ENCODE measurements at regions not wholly inside any gene's neighbourhood (a gene's known extent, or its start where the extent isn't known, plus 50 kb on each side); places are given as distances from the start of the nearest gene placed in this dataset.

GRCh38 chr19:31166206-31166605 is 183.0 kb downstream of the TSHZ3 start:
- no peak overlapping the region for H3K4me3 ChIP-seq
- no peaks in the 10 kb centered on the region for H3K4me1 ChIP-seq (replicated peaks in 1 of 2)
- TF ChIP-seq, protein P1, sequence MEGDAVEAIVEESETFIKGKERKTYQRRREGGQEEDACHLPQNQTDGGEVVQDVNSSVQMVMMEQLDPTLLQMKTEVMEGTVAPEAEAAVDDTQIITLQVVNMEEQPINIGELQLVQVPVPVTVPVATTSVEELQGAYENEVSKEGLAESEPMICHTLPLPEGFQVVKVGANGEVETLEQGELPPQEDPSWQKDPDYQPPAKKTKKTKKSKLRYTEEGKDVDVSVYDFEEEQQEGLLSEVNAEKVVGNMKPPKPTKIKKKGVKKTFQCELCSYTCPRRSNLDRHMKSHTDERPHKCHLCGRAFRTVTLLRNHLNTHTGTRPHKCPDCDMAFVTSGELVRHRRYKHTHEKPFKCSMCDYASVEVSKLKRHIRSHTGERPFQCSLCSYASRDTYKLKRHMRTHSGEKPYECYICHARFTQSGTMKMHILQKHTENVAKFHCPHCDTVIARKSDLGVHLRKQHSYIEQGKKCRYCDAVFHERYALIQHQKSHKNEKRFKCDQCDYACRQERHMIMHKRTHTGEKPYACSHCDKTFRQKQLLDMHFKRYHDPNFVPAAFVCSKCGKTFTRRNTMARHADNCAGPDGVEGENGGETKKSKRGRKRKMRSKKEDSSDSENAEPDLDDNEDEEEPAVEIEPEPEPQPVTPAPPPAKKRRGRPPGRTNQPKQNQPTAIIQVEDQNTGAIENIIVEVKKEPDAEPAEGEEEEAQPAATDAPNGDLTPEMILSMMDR (IDR thresholded peaks at IDR 0.05) = no peak
- TF ChIP-seq POLR2A (IDR thresholded peaks at IDR 0.05) = no peak
- no peak overlapping the region for H3K27ac ChIP-seq
- H3K27me3 ChIP-seq = no peaks in the 10 kb centered on the region
- intact Hi-C loops (cut with DNase I) = no loop called here
- WGBS, 4 donors = 56 to 65% (median 62%) methylated on average over 2 of the region's 2 CpGs
- H3K9me3 ChIP-seq (replicated peaks in 1 of 3) = no peaks in the 10 kb centered on the region
- no peaks in the 10 kb centered on the region for H3K36me3 ChIP-seq (replicated peaks in 1 of 2)
- no peak for DNase-seq

GRCh38 chr19:31164791-31165251 is 184.4 kb downstream of the TSHZ3 start:
- WGBS, 4 donors = 35 to 39% (median 38%) methylated on average over 6 to 20 of the region's 20 CpGs
- intact Hi-C loops (cut with DNase I) = no loop called here
- no peaks in the 10 kb centered on the region for H3K4me1 ChIP-seq (replicated peaks in 1 of 2)
- H3K36me3 ChIP-seq (replicated peaks in 1 of 2) = no peaks in the 10 kb centered on the region
- no peak for TF ChIP-seq POLR2A (IDR thresholded peaks at IDR 0.05)
- TF ChIP-seq, protein P1 (IDR thresholded peaks at IDR 0.05) = no peak
- no peak for DNase-seq
- no peaks in the 10 kb centered on the region for H3K9me3 ChIP-seq (replicated peaks in 1 of 3)
- no peaks in the 10 kb centered on the region for H3K27me3 ChIP-seq
- no peak overlapping the region for H3K27ac ChIP-seq
- no peak overlapping the region for H3K4me3 ChIP-seq

DNA sequence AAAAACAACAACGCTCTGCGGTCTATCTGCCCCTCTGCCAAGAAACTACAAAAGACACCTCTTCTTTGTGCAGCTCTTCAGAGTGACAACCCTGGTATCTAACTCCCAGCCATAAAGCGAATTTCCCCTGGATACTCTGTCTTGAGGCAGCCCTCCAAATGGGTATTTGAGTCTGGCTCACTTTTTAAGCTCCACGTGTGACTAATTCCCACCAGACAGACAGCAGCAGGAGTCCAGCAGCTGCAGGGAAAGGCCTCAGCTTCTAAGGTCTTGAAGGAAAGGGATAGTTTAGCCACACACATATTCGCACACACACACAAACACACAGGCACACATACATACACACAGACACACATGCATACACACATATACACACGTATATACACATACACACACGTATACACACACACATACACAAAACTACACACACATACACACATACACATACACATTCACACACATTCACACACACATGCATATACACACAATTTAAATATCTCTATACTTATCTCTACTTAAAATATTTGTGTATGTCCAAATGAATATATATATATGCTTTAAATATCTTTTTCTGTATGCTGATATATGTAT is 188.8 kb downstream of the TSHZ3 start:
- DNase-seq = no peak
- Histone ChIP-seq H3K4me1 (replicated peaks in 1 of 2) (no peaks in the 10 kb centered on the region), H3K4me3 (no peak overlapping the region), H3K36me3 (replicated peaks in 1 of 2) (no peaks in the 10 kb centered on the region), H3K27me3 (no peaks in the 10 kb centered on the region), H3K9me3 (replicated peaks in 1 of 3) (no peaks in the 10 kb centered on the region), H3K27ac (no peak overlapping the region)
- intact Hi-C loops (cut with DNase I) = no loop called here
- WGBS, 4 donors = 75 to 83% (median 81%) methylated on average over 6 to 7 of the region's 7 CpGs
- TF ChIP-seq, protein P1 (IDR thresholded peaks at IDR 0.05) = no peak
- no peak for TF ChIP-seq POLR2A (IDR thresholded peaks at IDR 0.05)

DNA sequence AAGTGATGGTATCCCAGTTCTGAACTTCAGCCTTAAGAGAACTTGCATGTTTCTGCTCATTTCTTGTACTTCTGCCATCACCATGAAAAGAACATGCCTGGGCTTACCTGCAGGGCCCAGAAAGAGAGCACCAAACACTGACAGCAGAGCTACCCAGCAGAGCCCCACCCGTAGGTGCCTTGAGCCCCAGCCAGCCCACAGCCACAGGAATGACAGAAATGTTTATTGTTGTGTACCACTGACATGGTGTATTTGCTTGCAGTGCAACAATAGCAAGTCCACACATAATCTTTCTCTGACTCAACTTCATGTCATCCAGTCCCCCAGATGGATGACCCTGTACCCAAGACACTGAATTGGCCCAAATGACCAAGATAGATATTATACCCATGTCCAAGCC is 195.2 kb downstream of the TSHZ3 start:
- H3K36me3 ChIP-seq (replicated peaks in 1 of 2) = no peaks in the 10 kb centered on the region
- no peak overlapping the region for H3K27ac ChIP-seq
- intact Hi-C loops (cut with DNase I) = no loop called here
- no peak for DNase-seq
- H3K27me3 ChIP-seq = no peaks in the 10 kb centered on the region
- TF ChIP-seq, protein P1 (IDR thresholded peaks at IDR 0.05) = no peak
- TF ChIP-seq POLR2A (IDR thresholded peaks at IDR 0.05) = no peak
- WGBS, 4 donors = 80 to 89% (median 85%) methylated on average over 1 of the region's 1 CpG
- H3K4me3 ChIP-seq = no peak overlapping the region
- no peaks in the 10 kb centered on the region for H3K4me1 ChIP-seq (replicated peaks in 1 of 2)
- H3K9me3 ChIP-seq (replicated peaks in 1 of 3) = no peaks in the 10 kb centered on the region

Data from adrenal gland (tissue), 9 donors.